Activated CD4-positive, alpha-beta T cell treated with anti-CD3 and anti-CD28 coated beads for 36 hours (primary cell): ENCODE measurements at regions not wholly inside any gene's neighbourhood (a gene's known extent, or its start where the extent isn't known, plus 50 kb on each side); places are given as distances from the start of the nearest gene placed in this dataset.

Experiments used
- ATAC-seq: fragments of 200-7000 bp; cut with Tn5 transposase; one replicate; pipeline ENCODE4 v1.10.0; 2021; ENCODE audit warnings: mild to moderate bottlenecking, moderate library complexity
- CTCF ChIA-PET: fragments of 350-600 bp; sonication (Branson Sonifier 250); formaldehyde crosslinking; loops from one replicate; lab custom pipeline; 2021; ENCODE audit warnings: antibody characterized with exemption; lab: Charles Lee
- POLR2A ChIA-PET: fragments of 350-600 bp; sonication (Branson Sonifier 250); formaldehyde crosslinking; loops from one replicate; lab custom pipeline; 2021; ENCODE audit warnings: antibody characterized with exemption, inconsistent platforms; lab: Charles Lee
- DNase-seq: peaks from one replicate; pipeline ENCODE4 v3.0.0-alpha.2; 2020
- H3K27ac Mint-ChIP-seq: one replicate; pipeline ENCODE4 v1.8.0; 2021; ENCODE audit warnings: mixed read lengths
- H3K27me3 Mint-ChIP-seq: one replicate; pipeline ENCODE4 v1.8.0; 2021; ENCODE audit warnings: mixed read lengths
- H3K36me3 Mint-ChIP-seq: one replicate; pipeline ENCODE4 v1.8.0; 2021; ENCODE audit warnings: low read depth, mixed read lengths
- H3K4me1 Mint-ChIP-seq: one replicate; pipeline ENCODE4 v1.8.0; 2021; ENCODE audit warnings: mixed read lengths
- H3K4me3 Mint-ChIP-seq: one replicate; pipeline ENCODE4 v1.8.0; 2021; ENCODE audit warnings: mild to moderate bottlenecking, moderate library complexity, mixed read lengths
- H3K9me3 Mint-ChIP-seq: one replicate; pipeline ENCODE4 v1.8.0; 2021; ENCODE audit warnings: low read depth, mixed read lengths
- intact Hi-C, 2 experiments: fragments of 100-400 bp; cut with DNase I in 1 of 2; cut with micrococcal nuclease in 1 of 2; formaldehyde crosslinking; loops; one replicate each; pipeline versions ENCODE4 v1.14.2 to v1.15.1; 2022 to 2024; cut with DNase I, micrococcal nuclease

- Mint-ChIP-seq H3K9me3 (no peaks in the 10 kb centered on the region), H3K36me3 (peaks cover 12% of the 10 kb centered on the region), H3K27ac (no peak overlapping the region), H3K4me1 (peaks cover 50% of the 10 kb centered on the region), H3K4me3 (no peak overlapping the region), H3K27me3 (no peaks in the 10 kb centered on the region)
- ATAC-seq (no peak), DNase-seq (no peak)
- CTCF ChIA-PET = interaction anchor here (0.5 to 1.7 kb wide), 8 partner anchors 16 to 1257 kb away, joined by 3 to 6 read pairs (median 3); no protein-coding TSS in a partner anchor
- POLR2A ChIA-PET = interaction anchor here (1.6 kb wide), 1 partner anchor 29 kb away, joined by 4 read pairs; no protein-coding TSS in a partner anchor
- intact Hi-C loops = loop anchor here in 1 of 2 experiments (5.0 kb wide), 1 partner anchor 66 kb away; no protein-coding TSS in a partner anchor
These were observed 65.6 kb downstream of the ARHGAP35 start for GRCh38 chr19:46926170-46927071.

- no peaks in the 10 kb centered on the region for H3K27me3 Mint-ChIP-seq
- peaks cover 7% of the 10 kb centered on the region for H3K36me3 Mint-ChIP-seq
- H3K9me3 Mint-ChIP-seq = no peaks in the 10 kb centered on the region
- ChIA-PET CTCF (interaction anchor here (0.6 to 1.7 kb wide), 4 partner anchors 15 to 64 kb away, joined by 3 to 6 read pairs (median 4); no protein-coding TSS in a partner anchor), POLR2A (interaction anchor here (1.6 kb wide), 1 partner anchor 28 kb away, joined by 4 read pairs; no protein-coding TSS in a partner anchor)
- no peak overlapping the region for H3K27ac Mint-ChIP-seq
- no peak overlapping the region for H3K4me3 Mint-ChIP-seq
- H3K4me1 Mint-ChIP-seq = peaks cover 53% of the 10 kb centered on the region
- ATAC-seq = no peak
- intact Hi-C loops = loop anchor here in 1 of 2 experiments (5.0 kb wide), 1 partner anchor 65 kb away; no protein-coding TSS in a partner anchor
- DNase-seq = no peak
These were observed 66.3 kb downstream of the ARHGAP35 start for GRCh38 chr19:46927106-46927505.

GRCh38 chr19:46927893-46928292 lies 67.1 kb downstream of the ARHGAP35 start:
- ChIA-PET POLR2A (interaction anchor here (0.7 kb wide), 1 partner anchor 19 kb away, joined by 3 read pairs; no protein-coding TSS in a partner anchor), CTCF (interaction anchor here (0.9 to 1.7 kb wide), 3 partner anchors 14 to 63 kb away, joined by 3 to 6 read pairs (median 3); no protein-coding TSS in a partner anchor)
- Mint-ChIP-seq H3K4me3 (no peak overlapping the region), H3K9me3 (no peaks in the 10 kb centered on the region), H3K27ac (peak overlapping the region; percentile 11), H3K4me1 (peaks cover 55% of the 10 kb centered on the region), H3K27me3 (no peaks in the 10 kb centered on the region), H3K36me3 (peaks cover 2% of the 10 kb centered on the region)
- intact Hi-C loops = loop anchor here in 1 of 2 experiments (5.0 kb wide), 1 partner anchor 64 kb away; no protein-coding TSS in a partner anchor
- DNase-seq = no peak
- no peak for ATAC-seq

- H3K27me3 Mint-ChIP-seq = no peaks in the 10 kb centered on the region
- H3K36me3 Mint-ChIP-seq = peaks cover 2% of the 10 kb centered on the region
- intact Hi-C loops = loop anchor here in 1 of 2 experiments (5.0 kb wide), 1 partner anchor 63 kb away; no protein-coding TSS in a partner anchor
- H3K4me3 Mint-ChIP-seq = no peak overlapping the region
- DNase-seq (no peak), ATAC-seq (no peak)
- ChIA-PET POLR2A (no interaction called here), CTCF (interaction anchor here (0.6 to 0.9 kb wide), 2 partner anchors 44 to 469 kb away, joined by 3 to 5 read pairs; no protein-coding TSS in a partner anchor)
- H3K27ac Mint-ChIP-seq = no peak overlapping the region
- H3K9me3 Mint-ChIP-seq = no peaks in the 10 kb centered on the region
- H3K4me1 Mint-ChIP-seq = peaks cover 63% of the 10 kb centered on the region
These were observed 68.2 kb downstream of the ARHGAP35 start for GRCh38 chr19:46928951-46929350.

- Mint-ChIP-seq H3K27me3 (no peaks in the 10 kb centered on the region), H3K36me3 (peaks cover 1% of the 10 kb centered on the region), H3K9me3 (no peaks in the 10 kb centered on the region), H3K4me1 (peaks cover 58% of the 10 kb centered on the region), H3K27ac (no peak overlapping the region), H3K4me3 (no peak overlapping the region)
- ChIA-PET POLR2A (no interaction called here), CTCF (interaction anchor here (0.6 kb wide), 1 partner anchor 13 kb away, joined by 3 read pairs; no protein-coding TSS in a partner anchor)
- no peak for ATAC-seq
- intact Hi-C loops = no loop called here
- DNase-seq = no peak
These were observed 70.4 kb downstream of the ARHGAP35 start for GRCh38 chr19:46931202-46931601.

GRCh38 chr19:46932346-46932745 lies 71.5 kb downstream of the ARHGAP35 start:
- Mint-ChIP-seq H3K4me3 (no peak overlapping the region), H3K9me3 (no peaks in the 10 kb centered on the region), H3K27me3 (no peaks in the 10 kb centered on the region), H3K36me3 (peaks cover 4% of the 10 kb centered on the region), H3K4me1 (peaks cover 56% of the 10 kb centered on the region), H3K27ac (no peak overlapping the region)
- CTCF ChIA-PET = interaction anchor here (0.5 to 1.3 kb wide), 6 partner anchors 13 to 856 kb away, joined by 3 to 4 read pairs (median 3); no protein-coding TSS in a partner anchor
- POLR2A ChIA-PET = no interaction called here
- DNase-seq = no peak
- intact Hi-C loops = no loop called here
- no peak for ATAC-seq

GRCh38 chr19:46935066-46935663 lies 74.4 kb downstream of the ARHGAP35 start:
- ATAC-seq (peak; percentile 9), DNase-seq (no peak)
- H3K27me3 Mint-ChIP-seq = no peaks in the 10 kb centered on the region
- peaks cover 11% of the 10 kb centered on the region for H3K36me3 Mint-ChIP-seq
- intact Hi-C loops = no loop called here
- H3K4me3 Mint-ChIP-seq = peak overlapping the region; percentile 18
- peaks cover 53% of the 10 kb centered on the region for H3K4me1 Mint-ChIP-seq
- ChIA-PET POLR2A (no interaction called here), CTCF (no interaction called here)
- H3K9me3 Mint-ChIP-seq = no peaks in the 10 kb centered on the region
- peak overlapping the region; percentile 83 for H3K27ac Mint-ChIP-seq

- no peaks in the 10 kb centered on the region for H3K27me3 Mint-ChIP-seq
- no peak overlapping the region for H3K4me3 Mint-ChIP-seq
- intact Hi-C loops = no loop called here
- DNase-seq = no peak
- CTCF ChIA-PET = interaction anchor here (0.5 to 1.0 kb wide), 3 partner anchors 70 to 195 kb away, joined by 3 to 4 read pairs (median 3); no protein-coding TSS in a partner anchor
- H3K27ac Mint-ChIP-seq = peak overlapping the region; percentile 42
- POLR2A ChIA-PET = no interaction called here
- no peaks in the 10 kb centered on the region for H3K9me3 Mint-ChIP-seq
- H3K4me1 Mint-ChIP-seq = no peaks in the 10 kb centered on the region
- ATAC-seq = no peak
- peaks cover 11% of the 10 kb centered on the region for H3K36me3 Mint-ChIP-seq
These were observed 76.3 kb upstream of the NPAS1 start for GRCh38 chr19:46943150-46943946.

GRCh38 chr19:46944123-46944748 lies 75.4 kb upstream of the NPAS1 start:
- no peak overlapping the region for H3K4me3 Mint-ChIP-seq
- CTCF ChIA-PET = interaction anchor here (0.6 to 1.5 kb wide), 4 partner anchors 13 to 195 kb away, joined by 3 to 5 read pairs (median 3); no protein-coding TSS in a partner anchor
- POLR2A ChIA-PET = no interaction called here
- ATAC-seq (no peak), DNase-seq (no peak)
- H3K27ac Mint-ChIP-seq = no peak overlapping the region
- H3K27me3 Mint-ChIP-seq = no peaks in the 10 kb centered on the region
- H3K9me3 Mint-ChIP-seq = no peaks in the 10 kb centered on the region
- H3K36me3 Mint-ChIP-seq = peaks cover 12% of the 10 kb centered on the region
- no peaks in the 10 kb centered on the region for H3K4me1 Mint-ChIP-seq
- intact Hi-C loops = no loop called here

- Mint-ChIP-seq H3K27ac (no peak overlapping the region), H3K4me3 (no peak overlapping the region), H3K9me3 (no peaks in the 10 kb centered on the region), H3K4me1 (peaks cover under 1% of the 10 kb centered on the region), H3K27me3 (no peaks in the 10 kb centered on the region), H3K36me3 (peaks cover 9% of the 10 kb centered on the region)
- ChIA-PET POLR2A (no interaction called here), CTCF (interaction anchor here (0.7 to 1.5 kb wide), 3 partner anchors 17 to 31 kb away, joined by 3 to 5 read pairs (median 3); no protein-coding TSS in a partner anchor)
- ATAC-seq = no peak
- no peak for DNase-seq
- intact Hi-C loops = no loop called here
These were observed 74.6 kb upstream of the NPAS1 start for GRCh38 chr19:46944918-46945628.
